Endodermal cell (in vitro differentiated cells): ENCODE measurements at regions not wholly inside any gene's neighbourhood (a gene's known extent, or its start where the extent isn't known, plus 50 kb on each side); places are given as distances from the start of the nearest gene placed in this dataset.

Experiments used
- DNase-seq: peaks from one replicate; pipeline ENCODE4 v3.0.0-alpha.2; 2017
- H3K27ac ChIP-seq: 2 replicates; pipeline ENCODE4 v1.5.1; 2013; ENCODE audit warnings: mild to moderate bottlenecking, low read depth, low read length, moderate library complexity
- H3K27me3 ChIP-seq: 2 replicates; pipeline ENCODE4 v1.6.1; 2013; ENCODE audit warnings: mild to moderate bottlenecking, low read length, moderate library complexity; ENCODE audit not compliant: insufficient read depth, control insufficient read depth, poor library complexity, severe bottlenecking
- H3K36me3 ChIP-seq: 2 replicates; pipeline ENCODE4 v1.7.0; 2013; ENCODE audit warnings: mild to moderate bottlenecking, low read length, moderate library complexity; ENCODE audit not compliant: control insufficient read depth, insufficient read depth
- H3K4me1 ChIP-seq: one replicate; pipeline ENCODE4 v1.7.0; 2013; ENCODE audit warnings: low read length; ENCODE audit not compliant: control insufficient read depth, insufficient read depth
- H3K4me3 ChIP-seq: 2 replicates; pipeline ENCODE4 v1.5.1; 2013; ENCODE audit warnings: mild to moderate bottlenecking, low read length, moderate library complexity
- H3K9ac ChIP-seq: 2 replicates; pipeline ENCODE4 v1.6.1; 2013; ENCODE audit warnings: mild to moderate bottlenecking, low read length, moderate library complexity; ENCODE audit not compliant: poor library complexity, severe bottlenecking; ENCODE audit errors: extremely low read depth
- H3K9me3 ChIP-seq: 2 replicates; pipeline ENCODE4 v1.6.1; 2013; ENCODE audit warnings: mild to moderate bottlenecking, low read length, moderate library complexity; ENCODE audit not compliant: control insufficient read depth
- H3K27ac Mint-ChIP-seq: 2 replicates; pipeline ENCODE4 v1.8.0; 2020; ENCODE audit warnings: mixed read lengths
- H3K27me3 Mint-ChIP-seq: 2 replicates; pipeline ENCODE4 v1.8.0; 2021; ENCODE audit warnings: mild to moderate bottlenecking, mixed read lengths; ENCODE audit not compliant: insufficient read depth
- H3K36me3 Mint-ChIP-seq: 2 replicates; pipeline ENCODE4 v1.8.0; 2020; ENCODE audit warnings: low read depth, mixed read lengths
- H3K4me1 Mint-ChIP-seq: 2 replicates; pipeline ENCODE4 v1.8.0; 2020; ENCODE audit warnings: mixed read lengths
- H3K4me3 Mint-ChIP-seq: 2 replicates; pipeline ENCODE4 v1.8.0; 2020; ENCODE audit warnings: mild to moderate bottlenecking, moderate library complexity, mixed read lengths
- H3K9me3 Mint-ChIP-seq: 2 replicates; pipeline ENCODE4 v1.8.0; 2020; ENCODE audit warnings: mild to moderate bottlenecking, mixed read lengths
- WGBS, 2 experiments: methylation state at CpG; one replicate each; pipeline versions ENCODE4 v1.1.5 to v1.1.7; 2013; ENCODE audit warnings: missing lambda C conversion rate in 2 of 2, mixed read lengths in 1 of 2; ENCODE audit not compliant: insufficient coverage in 1 of 2, insufficient read length in 1 of 2; 5-methylcytosine and 5-hydroxymethylcytosine counted together
- TF ChIP-seq, protein P1 (sequence below): fragments of 200-600 bp; sonication (generic); conservative IDR thresholded peaks from 2 replicates; pipeline ENCODE4 v1.5.0; 2021; ENCODE audit warnings: antibody characterized with exemption, mild to moderate bottlenecking

GRCh38 chr9:129353697-129354336 lies 175.8 kb upstream of the IER5L start:
- WGBS, 2 experiments, result 75 to 83% methylated on average over 9 to 12 of the region's 12 CpGs
- no peak overlapping the region for H3K27ac Mint-ChIP-seq

GRCh38 chr9:129352146-129352865 lies 174.2 kb upstream of the IER5L start:
- Histone ChIP-seq H3K9ac (peak overlapping the region; percentile 34), H3K4me3 (peak overlapping the region; percentile 76), H3K9me3 (peaks cover 5% of the 10 kb centered on the region), H3K36me3 (no peaks in the 10 kb centered on the region), H3K4me1 (no peaks in the 10 kb centered on the region), H3K27ac (peak overlapping the region; percentile 63), H3K27me3 (no peaks in the 10 kb centered on the region)
- Mint-ChIP-seq H3K9me3 (peaks cover 6% of the 10 kb centered on the region), H3K27ac (peak overlapping the region; percentile 74), H3K27me3 (peaks cover 8% of the 10 kb centered on the region), H3K4me3 (peak overlapping the region; percentile 63), H3K4me1 (peaks cover 16% of the 10 kb centered on the region), H3K36me3 (no peaks in the 10 kb centered on the region)
- TF ChIP-seq, protein P1, sequence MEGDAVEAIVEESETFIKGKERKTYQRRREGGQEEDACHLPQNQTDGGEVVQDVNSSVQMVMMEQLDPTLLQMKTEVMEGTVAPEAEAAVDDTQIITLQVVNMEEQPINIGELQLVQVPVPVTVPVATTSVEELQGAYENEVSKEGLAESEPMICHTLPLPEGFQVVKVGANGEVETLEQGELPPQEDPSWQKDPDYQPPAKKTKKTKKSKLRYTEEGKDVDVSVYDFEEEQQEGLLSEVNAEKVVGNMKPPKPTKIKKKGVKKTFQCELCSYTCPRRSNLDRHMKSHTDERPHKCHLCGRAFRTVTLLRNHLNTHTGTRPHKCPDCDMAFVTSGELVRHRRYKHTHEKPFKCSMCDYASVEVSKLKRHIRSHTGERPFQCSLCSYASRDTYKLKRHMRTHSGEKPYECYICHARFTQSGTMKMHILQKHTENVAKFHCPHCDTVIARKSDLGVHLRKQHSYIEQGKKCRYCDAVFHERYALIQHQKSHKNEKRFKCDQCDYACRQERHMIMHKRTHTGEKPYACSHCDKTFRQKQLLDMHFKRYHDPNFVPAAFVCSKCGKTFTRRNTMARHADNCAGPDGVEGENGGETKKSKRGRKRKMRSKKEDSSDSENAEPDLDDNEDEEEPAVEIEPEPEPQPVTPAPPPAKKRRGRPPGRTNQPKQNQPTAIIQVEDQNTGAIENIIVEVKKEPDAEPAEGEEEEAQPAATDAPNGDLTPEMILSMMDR, result no peak
- DNase-seq, result peak; percentile 93
- 8 to 16% methylated on average over 25 to 49 of the region's 49 CpGs for WGBS, 2 experiments

More at GRCh38 chr9:129353697-129354336, 175.8 kb upstream of the IER5L start:
- H3K9ac ChIP-seq, result no peak overlapping the region
- H3K4me3 ChIP-seq, result no peak overlapping the region
- no peak overlapping the region for H3K27ac ChIP-seq
- TF ChIP-seq, protein P1, result no peak
- no peaks in the 10 kb centered on the region for H3K4me1 ChIP-seq
- H3K27me3 Mint-ChIP-seq, result peaks cover 8% of the 10 kb centered on the region
- no peaks in the 10 kb centered on the region for H3K27me3 ChIP-seq
- DNase-seq, result no peak
- H3K36me3 Mint-ChIP-seq, result no peaks in the 10 kb centered on the region
- H3K4me3 Mint-ChIP-seq, result no peak overlapping the region
- H3K4me1 Mint-ChIP-seq, result peaks cover 10% of the 10 kb centered on the region
- peaks cover 6% of the 10 kb centered on the region for H3K9me3 Mint-ChIP-seq
- no peaks in the 10 kb centered on the region for H3K36me3 ChIP-seq
- peaks cover 5% of the 10 kb centered on the region for H3K9me3 ChIP-seq

DNA sequence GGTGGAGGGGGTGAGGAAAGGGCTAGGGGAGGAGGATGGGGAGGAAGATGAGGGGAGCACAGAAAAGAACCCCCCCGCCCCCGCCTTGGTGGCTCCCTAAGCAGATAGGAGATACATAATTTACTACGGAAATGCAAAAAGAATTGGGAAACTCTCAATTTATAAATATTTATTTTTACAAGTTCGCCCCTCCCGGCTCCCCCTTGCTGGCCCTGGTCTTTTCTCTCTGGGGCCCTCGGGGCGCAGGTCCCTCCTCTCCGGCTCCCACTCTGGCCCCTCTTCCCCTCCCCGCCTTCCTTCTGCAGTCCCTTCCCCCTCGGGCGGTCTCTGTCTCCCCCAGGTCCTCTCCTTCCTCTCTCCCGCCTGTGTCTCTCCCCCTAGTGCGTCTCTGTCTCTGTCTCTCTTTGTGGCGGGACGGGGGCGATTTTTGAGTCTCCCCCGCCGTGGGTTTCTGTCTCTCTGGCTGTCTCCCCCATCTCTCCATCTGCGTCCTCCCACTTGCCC lies 173.6 kb upstream of the IER5L start:
- Histone ChIP-seq H3K9me3 (peaks cover 5% of the 10 kb centered on the region), H3K27me3 (no peaks in the 10 kb centered on the region), H3K9ac (peak overlapping the region; percentile 34), H3K4me1 (no peaks in the 10 kb centered on the region), H3K4me3 (peak overlapping the region; percentile 76), H3K27ac (peak overlapping the region; percentile 63), H3K36me3 (no peaks in the 10 kb centered on the region)
- Mint-ChIP-seq H3K27me3 (peaks cover 8% of the 10 kb centered on the region), H3K4me1 (peaks cover 16% of the 10 kb centered on the region), H3K9me3 (peaks cover 6% of the 10 kb centered on the region), H3K27ac (peak overlapping the region; percentile 74), H3K36me3 (no peaks in the 10 kb centered on the region), H3K4me3 (peak overlapping the region; percentile 63)
- TF ChIP-seq, protein P1, result no peak
- DNase-seq, result no peak
- 4 to 7% methylated on average over 14 to 16 of the region's 19 CpGs for WGBS, 2 experiments
